ENCODE measurements at regions not wholly inside any gene's neighbourhood (a gene's known extent, or its start where the extent isn't known, plus 50 kb on each side); places are given as distances from the start of the nearest gene placed in this dataset.

GRCh38 chr4:89579771-89580170, 257.2 kb downstream of the SNCA start:
- Histone ChIP-seq H3K9me3 (ENCODE audit: control insufficient read depth in 2 of 2, low read length in 2 of 2) (no peaks in the 10 kb centered on the region), H3K4me1 (ENCODE audit: control insufficient read depth in 2 of 2, insufficient read depth in 2 of 2, low read length in 2 of 2) (no peaks in the 10 kb centered on the region), H3K27me3 (ENCODE audit: control insufficient read depth in 2 of 2, insufficient read depth in 2 of 2, low read length in 2 of 2) (no peaks in the 10 kb centered on the region), H3K36me3 (ENCODE audit: control insufficient read depth in 2 of 2, insufficient read depth in 2 of 2, low read length in 2 of 2) (no peaks in the 10 kb centered on the region), H3K9ac (ENCODE audit: low read depth in 1 of 2, low read length in 2 of 2) (no peak overlapping the region), H3K27ac (ENCODE audit: low read depth in 2 of 2, low read length in 2 of 2) (no peak overlapping the region), H3K4me3 (ENCODE audit: low read length in 2 of 2) (no peak overlapping the region)

- H3K9me3 ChIP-seq (ENCODE audit: control insufficient read depth in 2 of 2, low read length in 2 of 2), result no peaks in the 10 kb centered on the region
Observed at GRCh38 chr4:89576246-89576645, 260.7 kb downstream of the SNCA start.

DNA sequence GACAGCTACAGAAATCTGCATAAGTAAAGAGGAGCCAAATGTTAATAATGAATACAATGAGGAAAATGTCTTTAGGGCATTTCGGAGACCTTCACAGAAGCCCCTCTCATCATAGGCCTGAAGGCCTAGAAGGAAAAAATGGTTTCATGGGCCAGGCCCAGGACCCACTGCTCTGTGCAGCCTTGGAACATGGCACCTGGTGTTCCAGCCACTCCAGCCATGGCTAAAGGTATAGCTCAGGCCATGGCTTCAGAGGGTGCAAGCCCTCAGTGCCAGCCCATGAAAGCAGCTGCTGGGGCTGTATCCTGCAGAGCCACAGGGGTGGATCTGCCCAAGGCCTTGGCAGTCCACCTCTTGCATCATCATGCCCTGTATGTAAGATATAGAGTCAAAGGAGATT, 261.1 kb downstream of the SNCA start:
- Histone ChIP-seq H3K4me1 (ENCODE audit: control insufficient read depth in 2 of 2, insufficient read depth in 2 of 2, low read length in 2 of 2) (no peaks in the 10 kb centered on the region), H3K36me3 (ENCODE audit: control insufficient read depth in 2 of 2, insufficient read depth in 2 of 2, low read length in 2 of 2) (no peaks in the 10 kb centered on the region), H3K9ac (ENCODE audit: low read depth in 1 of 2, low read length in 2 of 2) (no peak overlapping the region), H3K27me3 (ENCODE audit: control insufficient read depth in 2 of 2, insufficient read depth in 2 of 2, low read length in 2 of 2) (no peaks in the 10 kb centered on the region), H3K9me3 (ENCODE audit: control insufficient read depth in 2 of 2, low read length in 2 of 2) (no peaks in the 10 kb centered on the region), H3K4me3 (ENCODE audit: low read length in 2 of 2) (no peak overlapping the region), H3K27ac (ENCODE audit: low read depth in 2 of 2, low read length in 2 of 2) (no peak overlapping the region)

More at GRCh38 chr4:89576246-89576645, 260.7 kb downstream of the SNCA start:
- no peaks in the 10 kb centered on the region for H3K4me1 ChIP-seq (ENCODE audit: control insufficient read depth in 2 of 2, insufficient read depth in 2 of 2, low read length in 2 of 2)
- H3K27me3 ChIP-seq (ENCODE audit: control insufficient read depth in 2 of 2, insufficient read depth in 2 of 2, low read length in 2 of 2), result no peaks in the 10 kb centered on the region
- H3K27ac ChIP-seq (ENCODE audit: low read depth in 2 of 2, low read length in 2 of 2), result no peak overlapping the region
- H3K9ac ChIP-seq (ENCODE audit: low read depth in 1 of 2, low read length in 2 of 2), result no peak overlapping the region
- no peaks in the 10 kb centered on the region for H3K36me3 ChIP-seq (ENCODE audit: control insufficient read depth in 2 of 2, insufficient read depth in 2 of 2, low read length in 2 of 2)
- H3K4me3 ChIP-seq (ENCODE audit: low read length in 2 of 2), result no peak overlapping the region

DNA sequence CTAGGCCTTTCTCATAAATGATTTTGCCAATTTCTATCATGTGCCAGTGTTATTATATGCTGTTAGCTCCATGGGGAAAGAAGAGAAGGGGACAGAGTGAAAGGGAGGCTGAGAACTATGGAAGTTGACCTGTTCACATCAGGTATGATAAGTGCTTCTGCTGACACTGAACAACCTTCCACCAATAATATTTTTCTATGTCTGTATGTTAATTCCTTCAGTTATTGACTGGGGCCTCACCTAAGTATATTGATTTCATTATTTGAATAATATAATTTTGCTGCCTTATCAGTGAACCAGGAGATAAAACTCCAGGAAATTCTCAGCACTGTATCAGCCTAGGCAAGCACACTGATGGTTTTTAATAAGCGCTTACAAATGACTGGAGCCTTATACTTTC, 262.8 kb downstream of the SNCA start:
- no peak overlapping the region for H3K4me3 ChIP-seq (ENCODE audit: low read length in 2 of 2)
- H3K9me3 ChIP-seq (ENCODE audit: control insufficient read depth in 2 of 2, low read length in 2 of 2), result no peaks in the 10 kb centered on the region
- H3K27me3 ChIP-seq (ENCODE audit: control insufficient read depth in 2 of 2, insufficient read depth in 2 of 2, low read length in 2 of 2), result no peaks in the 10 kb centered on the region
- H3K36me3 ChIP-seq (ENCODE audit: control insufficient read depth in 2 of 2, insufficient read depth in 2 of 2, low read length in 2 of 2), result no peaks in the 10 kb centered on the region
- H3K4me1 ChIP-seq (ENCODE audit: control insufficient read depth in 2 of 2, insufficient read depth in 2 of 2, low read length in 2 of 2), result no peaks in the 10 kb centered on the region
- H3K9ac ChIP-seq (ENCODE audit: low read depth in 1 of 2, low read length in 2 of 2), result no peak overlapping the region
- no peak overlapping the region for H3K27ac ChIP-seq (ENCODE audit: low read depth in 2 of 2, low read length in 2 of 2)

DNA sequence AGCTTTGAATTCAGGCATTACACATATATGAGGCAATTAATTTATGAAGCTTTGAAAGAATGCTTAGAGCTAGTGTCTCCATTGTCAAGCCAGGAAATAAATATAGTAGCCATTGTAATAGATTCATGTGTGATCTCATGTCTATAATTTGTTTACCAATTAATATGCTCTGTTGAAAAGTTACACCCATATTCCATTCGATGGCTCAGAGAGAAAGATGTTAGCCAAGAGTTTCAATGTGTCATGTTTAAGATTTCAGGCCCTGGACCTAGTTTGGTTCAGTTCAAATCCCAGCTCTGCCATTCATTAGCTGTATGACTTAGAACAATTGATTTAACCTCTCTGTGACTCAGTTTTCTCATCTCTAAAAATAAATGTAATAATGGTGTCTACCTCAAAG, 263.3 kb downstream of the SNCA start:
- no peaks in the 10 kb centered on the region for H3K4me1 ChIP-seq (ENCODE audit: control insufficient read depth in 2 of 2, insufficient read depth in 2 of 2, low read length in 2 of 2)
- no peaks in the 10 kb centered on the region for H3K27me3 ChIP-seq (ENCODE audit: control insufficient read depth in 2 of 2, insufficient read depth in 2 of 2, low read length in 2 of 2)
- H3K9ac ChIP-seq (ENCODE audit: low read depth in 1 of 2, low read length in 2 of 2), result no peak overlapping the region
- H3K36me3 ChIP-seq (ENCODE audit: control insufficient read depth in 2 of 2, insufficient read depth in 2 of 2, low read length in 2 of 2), result no peaks in the 10 kb centered on the region
- H3K4me3 ChIP-seq (ENCODE audit: low read length in 2 of 2), result no peak overlapping the region
- H3K27ac ChIP-seq (ENCODE audit: low read depth in 2 of 2, low read length in 2 of 2), result no peak overlapping the region
- no peaks in the 10 kb centered on the region for H3K9me3 ChIP-seq (ENCODE audit: control insufficient read depth in 2 of 2, low read length in 2 of 2)

DNA sequence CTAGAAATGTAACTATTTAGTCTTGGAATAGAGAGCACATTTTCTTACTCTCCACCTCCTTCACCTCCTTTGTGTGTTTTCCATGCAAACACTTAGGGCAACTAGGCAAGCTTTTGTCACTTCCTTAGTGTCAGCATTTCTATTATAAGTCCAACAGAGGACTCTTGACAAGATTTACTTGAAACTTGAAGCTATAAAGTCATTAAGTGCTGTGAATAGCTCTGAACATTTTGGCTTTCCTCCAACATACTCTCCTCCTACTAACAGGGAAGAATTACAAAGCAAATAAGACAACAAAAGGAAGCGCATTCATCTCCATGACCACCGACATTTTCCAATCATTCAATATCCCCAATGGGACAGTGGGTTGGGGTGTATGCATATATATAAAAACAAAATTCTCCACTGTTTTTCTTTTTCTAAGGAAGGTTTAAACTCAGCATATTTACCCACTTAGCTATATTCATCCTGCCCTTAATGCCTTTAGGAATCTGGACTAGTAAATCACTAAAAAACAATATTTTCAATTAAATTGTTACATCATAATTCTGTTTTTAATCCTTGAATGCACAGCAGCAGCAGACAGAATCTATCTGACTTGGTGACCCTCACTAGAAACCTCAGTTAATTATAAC, 264.6 kb downstream of the SNCA start:
- H3K36me3 ChIP-seq (ENCODE audit: control insufficient read depth in 2 of 2, insufficient read depth in 2 of 2, low read length in 2 of 2), result no peaks in the 10 kb centered on the region
- H3K9ac ChIP-seq (ENCODE audit: low read depth in 1 of 2, low read length in 2 of 2), result no peak overlapping the region
- H3K4me3 ChIP-seq (ENCODE audit: low read length in 2 of 2), result no peak overlapping the region
- no peaks in the 10 kb centered on the region for H3K9me3 ChIP-seq (ENCODE audit: control insufficient read depth in 2 of 2, low read length in 2 of 2)
- H3K4me1 ChIP-seq (ENCODE audit: control insufficient read depth in 2 of 2, insufficient read depth in 2 of 2, low read length in 2 of 2), result no peaks in the 10 kb centered on the region
- no peak overlapping the region for H3K27ac ChIP-seq (ENCODE audit: low read depth in 2 of 2, low read length in 2 of 2)
- no peaks in the 10 kb centered on the region for H3K27me3 ChIP-seq (ENCODE audit: control insufficient read depth in 2 of 2, insufficient read depth in 2 of 2, low read length in 2 of 2)

DNA sequence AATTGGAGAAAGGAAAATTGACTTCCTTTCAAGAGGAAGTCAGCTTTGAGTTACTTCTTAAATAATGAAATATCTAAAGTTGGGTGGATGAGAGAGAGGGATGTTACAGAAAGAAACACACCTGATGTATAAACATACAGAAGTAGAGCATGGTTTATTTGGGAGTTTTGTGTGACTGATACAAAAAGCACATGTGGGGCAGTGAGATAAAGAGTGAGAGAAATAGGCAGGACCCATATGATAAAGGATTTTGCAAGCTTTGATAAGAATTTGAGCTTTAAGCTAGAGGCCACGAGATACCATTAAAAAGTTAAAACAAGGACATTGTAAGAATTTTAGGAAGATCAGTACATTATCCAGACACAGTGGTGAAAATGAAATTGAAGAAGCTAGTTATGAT, 263.3 kb upstream of the GPRIN3 start:
- Histone ChIP-seq H3K9me3 (ENCODE audit: control insufficient read depth in 2 of 2, low read length in 2 of 2) (no peaks in the 10 kb centered on the region), H3K36me3 (ENCODE audit: control insufficient read depth in 2 of 2, insufficient read depth in 2 of 2, low read length in 2 of 2) (no peaks in the 10 kb centered on the region), H3K4me3 (ENCODE audit: low read length in 2 of 2) (no peak overlapping the region), H3K9ac (ENCODE audit: low read depth in 1 of 2, low read length in 2 of 2) (no peak overlapping the region), H3K4me1 (ENCODE audit: control insufficient read depth in 2 of 2, insufficient read depth in 2 of 2, low read length in 2 of 2) (no peaks in the 10 kb centered on the region), H3K27ac (ENCODE audit: low read depth in 2 of 2, low read length in 2 of 2) (no peak overlapping the region), H3K27me3 (ENCODE audit: control insufficient read depth in 2 of 2, insufficient read depth in 2 of 2, low read length in 2 of 2) (no peaks in the 10 kb centered on the region)

DNA sequence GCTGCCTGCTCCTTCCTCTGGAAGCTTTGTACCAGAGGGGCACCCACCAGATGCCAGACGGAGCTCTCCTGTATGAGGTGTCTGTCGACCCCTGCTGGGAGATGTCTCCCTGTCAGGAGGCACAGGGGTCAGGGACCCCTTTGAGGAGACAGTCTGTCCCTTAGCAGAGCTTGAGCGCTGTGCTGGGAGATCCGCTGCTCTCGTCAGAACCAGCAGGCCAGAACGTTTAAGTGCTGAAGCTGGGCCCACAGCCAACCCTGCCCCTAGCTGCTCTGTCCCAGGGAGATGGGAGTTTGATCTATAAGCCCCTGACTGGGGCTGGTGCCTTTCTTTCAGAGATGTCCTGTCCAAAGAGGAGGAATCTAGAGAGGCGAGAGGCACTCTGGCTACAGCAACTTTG, 260.3 kb upstream of the GPRIN3 start:
- Histone ChIP-seq H3K9me3 (ENCODE audit: control insufficient read depth in 2 of 2, low read length in 2 of 2) (no peaks in the 10 kb centered on the region), H3K9ac (ENCODE audit: low read depth in 1 of 2, low read length in 2 of 2) (no peak overlapping the region), H3K4me3 (ENCODE audit: low read length in 2 of 2) (no peak overlapping the region), H3K36me3 (ENCODE audit: control insufficient read depth in 2 of 2, insufficient read depth in 2 of 2, low read length in 2 of 2) (no peaks in the 10 kb centered on the region), H3K27ac (ENCODE audit: low read depth in 2 of 2, low read length in 2 of 2) (no peak overlapping the region), H3K27me3 (ENCODE audit: control insufficient read depth in 2 of 2, insufficient read depth in 2 of 2, low read length in 2 of 2) (no peaks in the 10 kb centered on the region), H3K4me1 (ENCODE audit: control insufficient read depth in 2 of 2, insufficient read depth in 2 of 2, low read length in 2 of 2) (no peaks in the 10 kb centered on the region)

- Histone ChIP-seq H3K9me3 (ENCODE audit: control insufficient read depth in 2 of 2, low read length in 2 of 2) (no peaks in the 10 kb centered on the region), H3K4me1 (ENCODE audit: control insufficient read depth in 2 of 2, insufficient read depth in 2 of 2, low read length in 2 of 2) (no peaks in the 10 kb centered on the region), H3K27ac (ENCODE audit: low read depth in 2 of 2, low read length in 2 of 2) (no peak overlapping the region), H3K27me3 (ENCODE audit: control insufficient read depth in 2 of 2, insufficient read depth in 2 of 2, low read length in 2 of 2) (no peaks in the 10 kb centered on the region), H3K4me3 (ENCODE audit: low read length in 2 of 2) (no peak overlapping the region), H3K9ac (ENCODE audit: low read depth in 1 of 2, low read length in 2 of 2) (no peak overlapping the region), H3K36me3 (ENCODE audit: control insufficient read depth in 2 of 2, insufficient read depth in 2 of 2, low read length in 2 of 2) (no peaks in the 10 kb centered on the region)
Observed at GRCh38 chr4:89563431-89563830, 255.8 kb upstream of the GPRIN3 start.

GRCh38 chr4:89562746-89563145, 255.1 kb upstream of the GPRIN3 start:
- H3K4me1 ChIP-seq (ENCODE audit: control insufficient read depth in 2 of 2, insufficient read depth in 2 of 2, low read length in 2 of 2), result no peaks in the 10 kb centered on the region

GRCh38 chr4:89561048-89561447, 253.4 kb upstream of the GPRIN3 start:
- no peak overlapping the region for H3K9ac ChIP-seq (ENCODE audit: low read depth in 1 of 2, low read length in 2 of 2)
- H3K36me3 ChIP-seq (ENCODE audit: control insufficient read depth in 2 of 2, insufficient read depth in 2 of 2, low read length in 2 of 2), result no peaks in the 10 kb centered on the region
- no peaks in the 10 kb centered on the region for H3K4me1 ChIP-seq (ENCODE audit: control insufficient read depth in 2 of 2, insufficient read depth in 2 of 2, low read length in 2 of 2)
- no peak overlapping the region for H3K27ac ChIP-seq (ENCODE audit: low read depth in 2 of 2, low read length in 2 of 2)
- H3K4me3 ChIP-seq (ENCODE audit: low read length in 2 of 2), result no peak overlapping the region
- H3K9me3 ChIP-seq (ENCODE audit: control insufficient read depth in 2 of 2, low read length in 2 of 2), result no peaks in the 10 kb centered on the region
- no peaks in the 10 kb centered on the region for H3K27me3 ChIP-seq (ENCODE audit: control insufficient read depth in 2 of 2, insufficient read depth in 2 of 2, low read length in 2 of 2)

More at GRCh38 chr4:89562746-89563145, 255.1 kb upstream of the GPRIN3 start:
- Histone ChIP-seq H3K9ac (ENCODE audit: low read depth in 1 of 2, low read length in 2 of 2) (no peak overlapping the region), H3K9me3 (ENCODE audit: control insufficient read depth in 2 of 2, low read length in 2 of 2) (no peaks in the 10 kb centered on the region), H3K4me3 (ENCODE audit: low read length in 2 of 2) (no peak overlapping the region), H3K27ac (ENCODE audit: low read depth in 2 of 2, low read length in 2 of 2) (no peak overlapping the region), H3K27me3 (ENCODE audit: control insufficient read depth in 2 of 2, insufficient read depth in 2 of 2, low read length in 2 of 2) (no peaks in the 10 kb centered on the region), H3K36me3 (ENCODE audit: control insufficient read depth in 2 of 2, insufficient read depth in 2 of 2, low read length in 2 of 2) (no peaks in the 10 kb centered on the region)

Data from mucosa of rectum (tissue), 2 donors.